ENCODE measurements at regions not wholly inside any gene's neighbourhood (a gene's known extent, or its start where the extent isn't known, plus 50 kb on each side); places are given as distances from the start of the nearest gene placed in this dataset.
"Not testable (repeated sequence)": the region's sequence is repeated elsewhere in the genome, so short reads cannot be mapped to it uniquely, and the experiment has no call there.

- no peak for DNase-seq
Measured at GRCh38 chr7:101744588-101744987, 72.8 kb upstream of the CUX1 start.

GRCh38 chr7:101746314-101746713 lies 71.1 kb upstream of the CUX1 start:
- no peak for DNase-seq

- no peak for DNase-seq
Measured at GRCh38 chr7:101747053-101747878, 70.2 kb upstream of the CUX1 start.

GRCh38 chr7:101747879-101748345 lies 69.5 kb upstream of the CUX1 start:
- DNase-seq = no peak

- DNase-seq = no peak
Measured at GRCh38 chr7:101749891-101750290, 67.5 kb upstream of the CUX1 start.

- no peak for DNase-seq
Measured at GRCh38 chr7:101753316-101753715, 64.1 kb upstream of the CUX1 start.

DNA sequence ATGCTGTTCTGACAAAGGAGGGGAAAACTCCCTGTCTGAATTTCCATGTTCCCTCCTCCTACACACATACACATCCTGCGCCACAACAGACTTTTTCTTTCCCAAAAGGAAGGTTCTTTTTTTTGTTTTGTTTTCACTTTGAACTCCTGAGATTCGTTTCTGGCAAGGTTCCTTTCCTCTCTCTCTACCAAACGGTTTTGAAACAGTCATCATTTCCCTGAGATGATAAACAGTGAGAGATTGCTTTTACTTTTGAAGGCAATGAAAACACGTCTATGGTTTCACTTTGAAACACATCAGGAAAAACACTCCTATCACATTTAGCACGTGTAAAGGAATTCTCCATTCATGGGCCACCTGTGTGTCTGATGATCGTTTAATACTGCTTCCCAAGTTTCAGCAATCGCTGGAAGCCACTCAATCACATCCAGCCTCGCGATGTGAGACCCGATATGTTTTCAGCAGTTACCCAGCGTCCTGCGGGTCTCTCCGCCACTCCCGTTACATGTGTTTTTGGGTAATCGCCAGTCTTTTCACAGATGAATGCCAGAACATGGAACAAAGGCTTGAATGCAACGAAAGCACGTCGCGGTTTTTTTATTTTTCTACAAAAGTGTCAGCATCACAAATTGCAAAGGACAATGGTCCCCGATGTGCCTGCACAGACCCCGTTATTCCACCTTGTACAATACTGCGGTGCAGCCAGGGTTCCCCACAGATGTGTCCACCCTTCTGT lies 62.8 kb upstream of the CUX1 start:
- DNase-seq = peak in 1 of 2 donors; percentile 47

- no peak for DNase-seq
Measured at GRCh38 chr7:101757879-101758278, 59.5 kb upstream of the CUX1 start.

DNA sequence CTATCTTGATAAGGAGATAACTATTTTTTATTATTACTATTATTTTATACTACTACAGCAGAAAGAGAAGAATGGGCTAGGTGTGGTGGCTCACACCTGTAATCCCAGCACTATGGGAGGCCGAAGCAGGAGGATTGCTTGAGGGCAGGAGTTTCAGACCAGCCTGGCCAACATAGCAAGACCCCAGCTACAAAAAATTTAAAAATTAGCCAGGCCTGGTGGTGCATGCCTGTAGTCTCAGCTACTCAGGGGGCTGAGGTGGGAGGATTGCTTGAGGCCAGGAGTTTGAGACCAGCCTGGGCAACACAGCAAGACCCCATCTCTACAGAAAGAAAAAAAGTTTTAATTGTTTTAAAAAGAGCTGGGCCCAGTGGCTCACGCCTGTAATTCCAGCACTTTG lies 58.9 kb upstream of the CUX1 start:
- DNase-seq = not testable (repeated sequence)

GRCh38 chr7:101764221-101764620 lies 53.2 kb upstream of the CUX1 start:
- no peak for DNase-seq

DNA sequence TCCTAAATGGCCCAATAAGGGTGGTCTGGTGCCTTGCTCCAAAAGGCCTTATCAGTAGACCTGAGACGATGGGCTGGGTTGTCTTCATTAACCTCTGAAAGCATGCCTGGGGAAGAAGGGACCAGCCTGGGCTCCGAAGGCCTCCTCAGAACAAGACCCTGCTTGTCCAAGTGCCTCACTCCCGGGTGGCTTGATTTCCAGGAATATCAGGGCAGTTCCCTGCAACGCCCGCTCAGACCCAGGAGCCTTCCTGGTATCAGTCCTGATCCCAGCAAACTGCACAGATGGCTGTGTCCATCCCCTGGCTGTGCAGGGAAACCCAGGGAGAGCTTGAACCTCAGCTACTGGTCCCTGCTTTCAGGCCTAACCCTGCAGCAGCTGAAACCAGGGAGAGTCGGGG lies 49.9 kb upstream of the CUX1 start:
- DNase-seq = no peak

Data from bone marrow (tissue), 2 donors.